ENCODE measurements at regions not wholly inside any gene's neighbourhood (a gene's known extent, or its start where the extent isn't known, plus 50 kb on each side); places are given as distances from the start of the nearest gene placed in this dataset.

DNA sequence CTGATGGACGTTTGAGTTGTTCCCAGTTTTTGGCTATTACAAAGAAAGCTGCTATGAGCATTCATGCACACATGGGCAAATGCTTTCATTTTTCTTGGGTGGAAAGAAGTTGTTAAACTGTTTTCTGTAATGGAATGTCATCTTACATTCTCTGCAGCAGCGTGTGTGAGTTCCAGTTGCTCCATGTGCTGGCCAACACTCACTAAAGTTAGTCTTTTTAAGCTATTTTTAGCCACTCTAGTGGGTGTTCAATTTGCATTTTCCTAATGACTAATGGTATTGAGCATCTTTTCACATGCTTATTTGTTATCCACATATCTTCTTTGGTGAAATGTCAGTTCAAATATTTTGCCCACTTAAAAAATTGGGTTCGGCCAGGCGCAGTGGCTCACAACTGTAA lies 82.8 kb upstream of the COL13A1 start:
- intact Hi-C loops (cut with DNase I), result loop anchor here (5.0 kb wide), 1 partner anchor 202 kb away; no protein-coding TSS in a partner anchor
- no peak for DNase-seq
- Histone ChIP-seq H3K4me1 (no peaks in the 10 kb centered on the region), H3K36me3 (no peaks in the 10 kb centered on the region), H3K9ac (ENCODE audit: low read depth in 2 of 2, low read length in 2 of 2) (no peak overlapping the region), H3K27me3 (no peaks in the 10 kb centered on the region), H3K9me3 (no peaks in the 10 kb centered on the region), H3K4me3 (no peak overlapping the region), H3K27ac (no peak overlapping the region)
- TF ChIP-seq, protein P1, sequence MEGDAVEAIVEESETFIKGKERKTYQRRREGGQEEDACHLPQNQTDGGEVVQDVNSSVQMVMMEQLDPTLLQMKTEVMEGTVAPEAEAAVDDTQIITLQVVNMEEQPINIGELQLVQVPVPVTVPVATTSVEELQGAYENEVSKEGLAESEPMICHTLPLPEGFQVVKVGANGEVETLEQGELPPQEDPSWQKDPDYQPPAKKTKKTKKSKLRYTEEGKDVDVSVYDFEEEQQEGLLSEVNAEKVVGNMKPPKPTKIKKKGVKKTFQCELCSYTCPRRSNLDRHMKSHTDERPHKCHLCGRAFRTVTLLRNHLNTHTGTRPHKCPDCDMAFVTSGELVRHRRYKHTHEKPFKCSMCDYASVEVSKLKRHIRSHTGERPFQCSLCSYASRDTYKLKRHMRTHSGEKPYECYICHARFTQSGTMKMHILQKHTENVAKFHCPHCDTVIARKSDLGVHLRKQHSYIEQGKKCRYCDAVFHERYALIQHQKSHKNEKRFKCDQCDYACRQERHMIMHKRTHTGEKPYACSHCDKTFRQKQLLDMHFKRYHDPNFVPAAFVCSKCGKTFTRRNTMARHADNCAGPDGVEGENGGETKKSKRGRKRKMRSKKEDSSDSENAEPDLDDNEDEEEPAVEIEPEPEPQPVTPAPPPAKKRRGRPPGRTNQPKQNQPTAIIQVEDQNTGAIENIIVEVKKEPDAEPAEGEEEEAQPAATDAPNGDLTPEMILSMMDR (IDR thresholded peaks at IDR 0.05), result no peak

DNA sequence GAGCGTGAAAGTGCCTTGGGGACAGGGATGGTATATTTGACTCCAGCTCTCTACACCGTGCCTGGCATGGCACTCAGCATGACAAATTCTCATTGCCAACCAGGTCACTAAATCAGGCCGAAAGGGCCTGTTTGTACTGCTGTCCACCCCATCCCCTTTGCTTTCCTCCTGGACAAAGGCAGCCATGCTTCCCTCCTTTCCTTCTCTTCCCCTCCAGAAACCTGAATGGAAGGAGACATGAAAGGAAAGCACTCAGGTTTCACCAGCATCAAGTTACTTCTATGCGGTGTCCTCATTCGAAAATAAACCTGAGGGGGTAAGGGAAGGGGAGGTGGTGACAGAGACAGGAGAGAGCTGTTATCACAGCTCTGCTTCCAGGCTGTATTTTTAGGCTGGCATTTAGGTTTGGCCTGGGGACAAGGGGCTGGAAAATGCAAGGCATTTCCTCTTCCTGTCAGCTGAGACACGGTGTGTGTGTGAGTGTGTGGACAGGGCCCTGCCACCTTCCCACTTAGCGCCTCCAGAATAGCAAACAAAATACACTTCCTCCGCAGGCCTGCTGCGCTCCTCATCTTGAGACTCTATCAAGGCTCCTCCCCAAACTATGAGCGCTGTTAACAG lies 79.9 kb upstream of the COL13A1 start:
- Histone ChIP-seq H3K27me3 (no peaks in the 10 kb centered on the region), H3K9me3 (no peaks in the 10 kb centered on the region), H3K4me1 (no peaks in the 10 kb centered on the region), H3K9ac (ENCODE audit: low read depth in 2 of 2, low read length in 2 of 2) (no peak overlapping the region), H3K4me3 (no peak overlapping the region), H3K36me3 (no peaks in the 10 kb centered on the region), H3K27ac (no peak overlapping the region)
- DNase-seq, result no peak
- TF ChIP-seq, protein P1 (IDR thresholded peaks at IDR 0.05), result no peak
- intact Hi-C loops (cut with DNase I), result no loop called here

DNA sequence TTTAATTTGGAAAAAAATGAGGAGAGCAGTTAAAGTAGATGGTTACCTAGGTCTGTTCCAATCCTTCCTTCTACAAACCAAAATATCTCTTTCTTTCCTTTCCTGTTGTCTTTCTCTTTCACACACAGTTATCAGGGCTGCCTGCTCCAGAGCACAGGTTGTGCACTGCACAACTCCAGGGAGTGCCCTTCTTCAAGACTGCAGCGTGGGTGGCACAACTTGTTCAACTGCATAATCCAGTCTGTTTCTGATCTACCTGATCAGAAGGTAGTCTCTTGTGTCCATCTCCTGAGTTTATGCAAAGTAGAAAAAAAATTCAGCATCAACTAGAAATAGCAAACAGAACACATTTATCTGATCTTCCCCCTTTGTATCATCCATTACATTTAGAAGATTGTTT lies 78.1 kb upstream of the COL13A1 start:
- Histone ChIP-seq H3K27ac (no peak overlapping the region), H3K4me3 (no peak overlapping the region), H3K4me1 (no peaks in the 10 kb centered on the region), H3K9ac (ENCODE audit: low read depth in 2 of 2, low read length in 2 of 2) (no peak overlapping the region), H3K9me3 (no peaks in the 10 kb centered on the region), H3K36me3 (no peaks in the 10 kb centered on the region), H3K27me3 (no peaks in the 10 kb centered on the region)
- no peak for DNase-seq
- TF ChIP-seq, protein P1 (IDR thresholded peaks at IDR 0.05), result no peak
- intact Hi-C loops (cut with DNase I), result no loop called here

DNA sequence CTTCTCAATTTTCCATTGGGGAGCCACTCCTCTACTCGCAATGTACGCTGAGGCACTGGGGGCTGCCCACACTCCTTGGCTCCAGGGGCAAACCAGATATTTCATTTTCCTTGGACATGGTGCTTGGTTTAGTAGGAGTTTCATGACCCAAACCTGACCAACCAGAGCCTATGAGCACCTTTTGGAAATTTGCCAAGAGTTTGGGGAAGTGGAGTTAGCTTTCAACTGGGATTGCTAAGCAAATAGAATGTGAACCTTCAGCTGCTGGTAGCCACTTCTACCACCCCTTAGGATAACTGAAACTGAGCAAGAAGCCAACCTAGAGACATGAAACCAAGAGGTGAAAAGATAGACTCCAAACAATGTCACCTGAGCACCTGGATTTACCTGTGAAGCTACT lies 74.9 kb upstream of the COL13A1 start:
- no peak overlapping the region for H3K9ac ChIP-seq (ENCODE audit: low read depth in 2 of 2, low read length in 2 of 2)
- intact Hi-C loops (cut with DNase I), result no loop called here
- DNase-seq, result no peak
- no peaks in the 10 kb centered on the region for H3K36me3 ChIP-seq
- H3K27me3 ChIP-seq, result no peaks in the 10 kb centered on the region
- H3K4me1 ChIP-seq, result no peaks in the 10 kb centered on the region
- TF ChIP-seq, protein P1 (IDR thresholded peaks at IDR 0.05), result no peak
- no peak overlapping the region for H3K27ac ChIP-seq
- H3K9me3 ChIP-seq, result no peaks in the 10 kb centered on the region
- H3K4me3 ChIP-seq, result no peak overlapping the region

DNA sequence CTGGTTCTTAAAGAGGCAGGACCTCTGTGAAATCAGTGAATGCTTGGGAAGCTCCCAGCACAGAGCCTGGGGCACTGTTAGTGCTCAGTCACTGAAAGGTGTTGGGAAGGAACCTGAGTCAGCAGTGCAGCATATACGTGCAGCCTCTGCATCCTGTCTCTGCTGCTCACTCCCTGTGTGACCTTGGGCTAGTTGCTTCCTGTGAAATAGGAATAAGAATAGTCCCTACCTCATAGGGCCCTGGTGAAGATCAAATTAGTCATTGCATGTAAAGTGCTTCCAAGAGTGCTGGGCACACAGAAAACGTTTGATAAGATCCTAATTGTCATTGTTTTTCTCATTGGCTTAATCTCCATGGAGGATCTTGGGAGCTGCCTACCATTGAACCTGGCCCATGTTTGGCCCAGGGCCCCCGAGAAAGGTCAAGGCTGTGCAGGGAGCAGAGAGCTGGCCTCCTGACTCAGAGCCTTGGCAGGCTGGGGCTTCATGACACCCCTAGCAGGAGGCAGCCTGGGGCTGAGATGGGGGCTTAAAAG lies 73.3 kb upstream of the COL13A1 start:
- TF ChIP-seq, protein P1 (IDR thresholded peaks at IDR 0.05), result no peak
- no peak overlapping the region for H3K4me3 ChIP-seq
- H3K36me3 ChIP-seq, result no peaks in the 10 kb centered on the region
- H3K27me3 ChIP-seq, result no peaks in the 10 kb centered on the region
- H3K9ac ChIP-seq (ENCODE audit: low read depth in 2 of 2, low read length in 2 of 2), result no peak overlapping the region
- H3K9me3 ChIP-seq, result no peaks in the 10 kb centered on the region
- DNase-seq, result no peak
- H3K27ac ChIP-seq, result no peak overlapping the region
- H3K4me1 ChIP-seq, result no peaks in the 10 kb centered on the region
- intact Hi-C loops (cut with DNase I), result no loop called here

All from colonic mucosa (tissue), 4 donors.